Adrenal gland (tissue), 5 donors: ENCODE measurements at regions not wholly inside any gene's neighbourhood (a gene's known extent, or its start where the extent isn't known, plus 50 kb on each side); places are given as distances from the start of the nearest gene placed in this dataset.

Source experiments
- POLR2A ChIP-seq, 2 donors: fragments of 450-650 bp; IDR thresholded peaks; one replicate each; pipeline ENCODE4 v1.6.1; 2017; ENCODE audit warnings: antibody characterized with exemption in 2 of 2, mild to moderate bottlenecking in 2 of 2, moderate library complexity in 1 of 2
- TF ChIP-seq, protein P1 (sequence below), 6 experiments: fragments of 450-650 bp in 4 of 6; fragments of 200-600 bp in 2 of 6; sonication (generic) in 1 of 6; IDR thresholded peaks; 1 replicate in 5 of 6; 2 replicates in 1 of 6; pipeline versions ENCODE4 v1.5.1 to v1.8.0; 2016 to 2021; ENCODE audit warnings: antibody characterized with exemption in 6 of 6, mild to moderate bottlenecking in 2 of 6, moderate library complexity in 1 of 6
- donor health status: DM: no; HTN: no; CAD: no.

- TF ChIP-seq, protein P1, sequence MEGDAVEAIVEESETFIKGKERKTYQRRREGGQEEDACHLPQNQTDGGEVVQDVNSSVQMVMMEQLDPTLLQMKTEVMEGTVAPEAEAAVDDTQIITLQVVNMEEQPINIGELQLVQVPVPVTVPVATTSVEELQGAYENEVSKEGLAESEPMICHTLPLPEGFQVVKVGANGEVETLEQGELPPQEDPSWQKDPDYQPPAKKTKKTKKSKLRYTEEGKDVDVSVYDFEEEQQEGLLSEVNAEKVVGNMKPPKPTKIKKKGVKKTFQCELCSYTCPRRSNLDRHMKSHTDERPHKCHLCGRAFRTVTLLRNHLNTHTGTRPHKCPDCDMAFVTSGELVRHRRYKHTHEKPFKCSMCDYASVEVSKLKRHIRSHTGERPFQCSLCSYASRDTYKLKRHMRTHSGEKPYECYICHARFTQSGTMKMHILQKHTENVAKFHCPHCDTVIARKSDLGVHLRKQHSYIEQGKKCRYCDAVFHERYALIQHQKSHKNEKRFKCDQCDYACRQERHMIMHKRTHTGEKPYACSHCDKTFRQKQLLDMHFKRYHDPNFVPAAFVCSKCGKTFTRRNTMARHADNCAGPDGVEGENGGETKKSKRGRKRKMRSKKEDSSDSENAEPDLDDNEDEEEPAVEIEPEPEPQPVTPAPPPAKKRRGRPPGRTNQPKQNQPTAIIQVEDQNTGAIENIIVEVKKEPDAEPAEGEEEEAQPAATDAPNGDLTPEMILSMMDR (IDR thresholded peaks at IDR 0.05), result no peak
- no peak for TF ChIP-seq POLR2A (IDR thresholded peaks at IDR 0.05)
These were observed 58.4 kb upstream of the PROX1 start for GRCh38 chr1:213929398-213929797.
